HuH-7.5 (cell line): ENCODE measurements at regions not wholly inside any gene's neighbourhood (a gene's known extent, or its start where the extent isn't known, plus 50 kb on each side); places are given as distances from the start of the nearest gene placed in this dataset.

Experiments
- DNase-seq: peaks from one replicate; pipeline ENCODE4 v3.0.0; 2011; ENCODE audit warnings: low spot score

- DNase-seq = no peak
Measured at GRCh38 chr18:77911971-77912605, 662.4 kb downstream of the GALR1 start.

GRCh38 chr18:77918730-77919129, 669.1 kb downstream of the GALR1 start:
- DNase-seq = no peak

- DNase-seq = no peak
Measured at GRCh38 chr18:77919923-77920322, 670.3 kb downstream of the GALR1 start.

- DNase-seq = no peak
Measured at GRCh38 chr18:77935342-77935741, 685.7 kb downstream of the GALR1 start.

- DNase-seq = no peak
Measured at GRCh38 chr18:77940566-77940965, 690.9 kb downstream of the GALR1 start.

GRCh38 chr18:77944533-77944932, 694.9 kb downstream of the GALR1 start:
- DNase-seq = no peak

GRCh38 chr18:77948567-77948966, 698.9 kb downstream of the GALR1 start:
- DNase-seq = no peak

GRCh38 chr18:77949355-77949973, 699.8 kb downstream of the GALR1 start:
- DNase-seq = no peak

- no peak for DNase-seq
Measured at GRCh38 chr18:77959248-77959647, 709.6 kb downstream of the GALR1 start.

GRCh38 chr18:77960791-77961410, 711.3 kb downstream of the GALR1 start:
- no peak for DNase-seq

- DNase-seq = no peak
Measured at GRCh38 chr18:77967071-77967470, 717.4 kb downstream of the GALR1 start.

GRCh38 chr18:77967791-77968190, 718.1 kb downstream of the GALR1 start:
- no peak for DNase-seq

- DNase-seq = no peak
Measured at GRCh38 chr18:77969972-77970371, 720.3 kb downstream of the GALR1 start.

GRCh38 chr18:77970814-77971213, 721.2 kb downstream of the GALR1 start:
- no peak for DNase-seq

GRCh38 chr18:77973745-77974144, 724.1 kb downstream of the GALR1 start:
- no peak for DNase-seq

- no peak for DNase-seq
Measured at GRCh38 chr18:77974329-77974728, 724.7 kb downstream of the GALR1 start.

- no peak for DNase-seq
Measured at GRCh38 chr18:77977331-77977730, 727.7 kb downstream of the GALR1 start.

GRCh38 chr18:77980275-77980674, 730.6 kb downstream of the GALR1 start:
- no peak for DNase-seq

GRCh38 chr18:77981874-77982273, 732.2 kb downstream of the GALR1 start:
- no peak for DNase-seq

- no peak for DNase-seq
Measured at GRCh38 chr18:77983270-77983669, 733.6 kb downstream of the GALR1 start.

- no peak for DNase-seq
Measured at GRCh38 chr18:77984178-77984577, 734.5 kb downstream of the GALR1 start.

- no peak for DNase-seq
Measured at GRCh38 chr18:77984833-77985232, 735.2 kb downstream of the GALR1 start.

- DNase-seq = no peak
Measured at GRCh38 chr18:77985526-77986281, 736.1 kb downstream of the GALR1 start.
